GM12878 (cell line): ENCODE measurements at regions not wholly inside any gene's neighbourhood (a gene's known extent, or its start where the extent isn't known, plus 50 kb on each side); places are given as distances from the start of the nearest gene placed in this dataset.

ENCODE experiments used
- ATAC-seq: fragments of 200-7000 bp; cut with Tn5 transposase; 3 replicates; pipeline ENCODE4 v1.9.1; 2020; ENCODE audit warnings: mild to moderate bottlenecking, moderate library complexity
- BruUV-seq: library from RNA; stranded (reverse); fragments of 400-500 nt; replicated peaks from 2 replicates; lab custom pipeline; 2021; lab: Mats Ljungman, UMichigan
- CTCF ChIA-PET: fragments of 300-600 bp; sonication (Branson Sonifier 250); formaldehyde crosslinking; extraction: SDS; loops from one replicate; lab custom pipeline; 2021; ENCODE audit warnings: inconsistent platforms; lab: Yijun Ruan, JAX
- POLR2A ChIA-PET: fragments of 350-600 bp; formaldehyde crosslinking; extraction: SDS; loops from one replicate; lab custom pipeline; 2021; ENCODE audit warnings: inconsistent platforms; lab: Charles Lee
- RAD21 ChIA-PET: fragments of 300-600 bp; sonication (Branson Sonifier 250); formaldehyde crosslinking; loops from one replicate; lab custom pipeline; 2023; ENCODE audit warnings: antibody characterized with exemption; ENCODE audit not compliant: unreplicated experiment; lab: Charles Lee
- SMC1A ChIA-PET: fragments of 300-600 bp; sonication (Branson Sonifier 250); formaldehyde crosslinking; loops from one replicate; lab custom pipeline; 2023; ENCODE audit not compliant: unreplicated experiment, uncharacterized antibody; lab: Charles Lee
- DNase-seq: peaks from one replicate; pipeline ENCODE4 v3.0.0-alpha.2; 2011; ENCODE audit warnings: low read depth, low spot score
- FAIRE-seq: peaks from 3 replicates; lab custom pipeline; 2011; peaks lifted over from hg19 to GRCh38; lab: Jason Lieb, UNC
- H2AFZ ChIP-seq: 2 replicates; pipeline ENCODE4 v1.6.0; 2011; ENCODE audit warnings: low read depth, low read length, control low read depth; ENCODE audit not compliant: control insufficient read depth
- H3K27ac ChIP-seq: 2 replicates; pipeline ENCODE4 v1.5.1; 2011; ENCODE audit warnings: control low read depth; ENCODE audit not compliant: control insufficient read depth, insufficient read depth
- H3K27me3 ChIP-seq, 2 experiments: replicated peaks in 1 of 2; 2 replicates each; pipeline versions ENCODE4 v1.6.0 to v1.6.1; 2011; ENCODE audit warnings: low read length in 1 of 2; ENCODE audit not compliant: control insufficient read depth in 2 of 2, insufficient read depth in 2 of 2
- H3K36me3 ChIP-seq, 2 experiments: 2 replicates each; pipeline ENCODE4 v1.5.1; 2011; ENCODE audit warnings: low read length in 1 of 2; ENCODE audit not compliant: control insufficient read depth in 2 of 2, insufficient read depth in 2 of 2
- H3K4me1 ChIP-seq: 2 replicates; pipeline ENCODE4 v1.6.1; 2011; ENCODE audit warnings: mild to moderate bottlenecking, low read length, moderate library complexity, mixed read lengths; ENCODE audit not compliant: control insufficient read depth, insufficient read depth
- H3K4me2 ChIP-seq: 2 replicates; pipeline ENCODE4 v1.6.0; 2011; ENCODE audit warnings: control low read depth; ENCODE audit not compliant: control insufficient read depth, insufficient read depth
- H3K4me3 ChIP-seq: fragments of 200-600 bp; sonication (generic); 2 replicates; pipeline ENCODE4 v1.5.1; 2016
- H3K79me2 ChIP-seq: 2 replicates; pipeline ENCODE4 v1.6.0; 2011; ENCODE audit warnings: low read length; ENCODE audit not compliant: control insufficient read depth, insufficient read depth
- H3K9ac ChIP-seq: 2 replicates; pipeline ENCODE4 v1.8.0; 2011; ENCODE audit warnings: low read length, control low read depth, mixed read lengths; ENCODE audit not compliant: control insufficient read depth, insufficient read depth
- H3K9me3 ChIP-seq: replicated peaks from 3 replicates; pipeline ENCODE4 v1.5.1; 2011; ENCODE audit warnings: mild to moderate bottlenecking, low read length; ENCODE audit not compliant: control insufficient read depth, insufficient read depth
- H4K20me1 ChIP-seq: 2 replicates; pipeline ENCODE4 v1.6.0; 2011; ENCODE audit not compliant: control insufficient read depth, insufficient read depth
- ASH2L ChIP-seq: fragments of 300-600, 200-600 bp; sonication (generic); IDR thresholded peaks from 2 replicates; pipeline ENCODE4 v1.6.1; 2017; ENCODE audit warnings: low read depth, mild to moderate bottlenecking, borderline replicate concordance
- BACH1 ChIP-seq: fragments of 450-650 bp; IDR thresholded peaks from 2 replicates; pipeline ENCODE4 v1.6.1; 2017; ENCODE audit warnings: mild to moderate bottlenecking, borderline replicate concordance
- HDGF ChIP-seq: fragments of 450-650 bp; IDR thresholded peaks from 2 replicates; pipeline ENCODE4 v1.6.1; 2016; ENCODE audit warnings: antibody characterized with exemption
- MYB ChIP-seq: fragments of 150-350 bp; IDR thresholded peaks from 2 replicates; pipeline ENCODE4 v1.6.1; 2014; ENCODE audit warnings: mild to moderate bottlenecking, low read depth, low read length, borderline replicate concordance
- RAD51 ChIP-seq: fragments of 450-650 bp; IDR thresholded peaks from 2 replicates; pipeline ENCODE4 v1.6.1; 2016; ENCODE audit warnings: moderate library complexity, mild to moderate bottlenecking, inconsistent platforms
- YY1 ChIP-seq: IDR thresholded peaks from 2 replicates; pipeline ENCODE4 v1.6.1; 2011; ENCODE audit warnings: low read depth, mild to moderate bottlenecking, low read length
- WGBS: methylation state at CpG from one replicate; pipeline ENCODE4 v1.1.6; 2016; ENCODE audit warnings: low lambda C conversion rate; ENCODE audit not compliant: insufficient replicate concordance, insufficient coverage; ENCODE audit errors: missing lambda C conversion rate; 5-methylcytosine and 5-hydroxymethylcytosine counted together
- in situ Hi-C: fragments of 300-500 bp; cut with MboI; formaldehyde crosslinking; loops from 9 replicates; pipeline ENCODE4 v1.14.3; 2018; ENCODE audit warnings: mixed read lengths
- intact Hi-C: fragments of 100-400 bp; cut with micrococcal nuclease; formaldehyde crosslinking; loops from one replicate; pipeline ENCODE4 v1.14.2; 2022; ENCODE audit not compliant: unreplicated experiment
- TF ChIP-seq, protein P1 (sequence below): fragments of 450-650 bp; conservative IDR thresholded peaks from 2 replicates; pipeline ENCODE4 v1.6.1; 2017; ENCODE audit warnings: mild to moderate bottlenecking, moderate library complexity
- TF ChIP-seq, protein P2 (sequence below): IDR thresholded peaks from 2 replicates; pipeline ENCODE4 v1.6.1; 2012; ENCODE audit warnings: low read depth, low read length, improper control_type of control experiment

DNA sequence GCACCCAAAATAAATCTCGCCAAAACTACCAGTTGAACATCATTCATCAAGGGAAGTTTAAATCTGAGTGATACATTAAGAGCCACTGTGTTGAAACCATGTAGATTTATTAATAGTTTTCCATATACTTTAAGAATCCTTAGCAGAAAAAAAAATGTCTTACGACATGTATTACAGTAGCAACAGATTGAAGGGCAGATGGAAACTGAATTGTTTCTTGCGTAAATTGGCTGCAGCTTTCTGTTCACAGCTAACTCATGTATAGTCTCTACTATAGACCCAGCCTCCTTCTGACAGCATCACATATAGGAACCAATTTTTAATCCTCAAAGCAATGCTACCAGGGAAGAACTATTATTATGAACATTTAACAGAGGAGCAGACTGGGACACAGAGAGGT is 195.2 kb upstream of the PUDP start:
- POLR2A ChIA-PET = no interaction called here
- in situ Hi-C loops = no loop called here
- WGBS = 93% methylated on average over 3 of the region's 3 CpGs

More for the DNA sequence above, 195.2 kb upstream of the PUDP start:
- ChIA-PET RAD21 (no interaction called here), CTCF (interaction anchor here (1.2 kb wide), 1 partner anchor 19 kb away, joined by 3 read pairs; no protein-coding TSS in a partner anchor), SMC1A (no interaction called here)
- ATAC-seq (no peak), FAIRE-seq (no peak), DNase-seq (no peak)
- no TSS peak for BruUV-seq
- Histone ChIP-seq H3K4me3 (no peak overlapping the region), H3K27ac (no peak overlapping the region), H3K9ac (no peak overlapping the region), H3K9me3 (no peaks in the 10 kb centered on the region), H2AFZ (no peak overlapping the region), H4K20me1 (no peaks in the 10 kb centered on the region), H3K4me1 (no peaks in the 10 kb centered on the region), H3K36me3 (peaks cover 0 to 1% of the 10 kb centered on the region in 2 experiments; a peak in 2 of 4 replicates), H3K79me2 (no peaks in the 10 kb centered on the region), H3K4me2 (no peak overlapping the region), H3K27me3 (no peaks in the 10 kb centered on the region)
- intact Hi-C loops = loop anchor here (10.0 kb wide), 1 partner anchor 582 kb away; the partner anchor contains the start of gene PNPLA4
- TF ChIP-seq, protein P1, sequence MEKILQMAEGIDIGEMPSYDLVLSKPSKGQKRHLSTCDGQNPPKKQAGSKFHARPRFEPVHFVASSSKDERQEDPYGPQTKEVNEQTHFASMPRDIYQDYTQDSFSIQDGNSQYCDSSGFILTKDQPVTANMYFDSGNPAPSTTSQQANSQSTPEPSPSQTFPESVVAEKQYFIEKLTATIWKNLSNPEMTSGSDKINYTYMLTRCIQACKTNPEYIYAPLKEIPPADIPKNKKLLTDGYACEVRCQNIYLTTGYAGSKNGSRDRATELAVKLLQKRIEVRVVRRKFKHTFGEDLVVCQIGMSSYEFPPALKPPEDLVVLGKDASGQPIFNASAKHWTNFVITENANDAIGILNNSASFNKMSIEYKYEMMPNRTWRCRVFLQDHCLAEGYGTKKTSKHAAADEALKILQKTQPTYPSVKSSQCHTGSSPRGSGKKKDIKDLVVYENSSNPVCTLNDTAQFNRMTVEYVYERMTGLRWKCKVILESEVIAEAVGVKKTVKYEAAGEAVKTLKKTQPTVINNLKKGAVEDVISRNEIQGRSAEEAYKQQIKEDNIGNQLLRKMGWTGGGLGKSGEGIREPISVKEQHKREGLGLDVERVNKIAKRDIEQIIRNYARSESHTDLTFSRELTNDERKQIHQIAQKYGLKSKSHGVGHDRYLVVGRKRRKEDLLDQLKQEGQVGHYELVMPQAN = no peak
- TF ChIP-seq, protein P2, sequence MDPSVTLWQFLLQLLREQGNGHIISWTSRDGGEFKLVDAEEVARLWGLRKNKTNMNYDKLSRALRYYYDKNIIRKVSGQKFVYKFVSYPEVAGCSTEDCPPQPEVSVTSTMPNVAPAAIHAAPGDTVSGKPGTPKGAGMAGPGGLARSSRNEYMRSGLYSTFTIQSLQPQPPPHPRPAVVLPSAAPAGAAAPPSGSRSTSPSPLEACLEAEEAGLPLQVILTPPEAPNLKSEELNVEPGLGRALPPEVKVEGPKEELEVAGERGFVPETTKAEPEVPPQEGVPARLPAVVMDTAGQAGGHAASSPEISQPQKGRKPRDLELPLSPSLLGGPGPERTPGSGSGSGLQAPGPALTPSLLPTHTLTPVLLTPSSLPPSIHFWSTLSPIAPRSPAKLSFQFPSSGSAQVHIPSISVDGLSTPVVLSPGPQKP = no peak
- no peak for TF ChIP-seq HDGF
- no peak for TF ChIP-seq RAD51
- TF ChIP-seq MYB = no peak
- no peak for TF ChIP-seq ASH2L
- TF ChIP-seq YY1 = no peak
- no peak for TF ChIP-seq BACH1
